ENCODE measurements at regions not wholly inside any gene's neighbourhood (a gene's known extent, or its start where the extent isn't known, plus 50 kb on each side); places are given as distances from the start of the nearest gene placed in this dataset.

DNA sequence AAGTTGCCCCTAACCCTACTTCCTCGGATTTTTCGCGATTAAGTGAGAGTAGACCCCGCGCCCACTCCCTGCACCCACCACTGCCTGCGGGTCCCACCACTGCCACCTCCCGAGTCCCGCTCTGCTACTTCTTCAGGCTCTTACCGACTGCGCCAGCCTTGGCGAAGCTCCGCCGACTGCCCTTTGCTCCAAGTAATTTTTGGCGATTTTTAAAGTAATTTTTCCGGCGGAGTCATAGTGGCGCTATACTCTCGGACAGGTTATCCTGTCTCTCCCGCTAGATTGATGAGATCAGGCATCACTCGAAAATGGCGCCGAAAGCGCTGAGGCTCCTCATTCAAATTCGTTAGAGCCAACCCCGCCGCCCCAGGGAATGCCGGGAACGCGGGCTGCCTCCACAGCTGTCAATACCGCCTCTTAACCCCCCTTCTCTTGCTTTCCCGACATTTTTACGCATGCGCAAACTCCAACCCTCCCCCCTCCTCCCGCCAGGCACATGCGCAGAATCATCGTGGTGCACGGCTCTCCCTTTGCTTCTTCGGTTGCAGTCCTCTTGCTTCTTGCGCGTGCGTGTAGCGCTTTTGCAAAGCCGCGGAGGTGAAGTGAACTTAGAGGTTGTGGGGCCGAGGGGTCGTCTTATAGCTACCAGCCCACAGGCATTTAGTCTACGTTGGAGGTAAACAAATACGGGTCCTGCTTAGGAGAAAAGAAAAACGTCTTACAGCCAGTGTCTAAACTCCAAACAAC lies 66.6 kb downstream of the KCNRG start:
- no peaks in the 10 kb centered on the region for H3K36me3 ChIP-seq (ENCODE audit: control insufficient read depth, insufficient read depth, low read length)
- peak overlapping the region; percentile 92 for H3K4me3 ChIP-seq (ENCODE audit: low read depth, low read length)
- peak; percentile 14 for TF ChIP-seq CTCF (IDR thresholded peaks at IDR 0.05; ENCODE audit: insufficient read depth, low read length, severe bottlenecking)
- FAIRE-seq (peak; percentile 92), DNase-seq (ENCODE audit: low read depth) (peak; percentile 97)
- no peaks in the 10 kb centered on the region for H3K27me3 ChIP-seq (ENCODE audit: control insufficient read depth, insufficient read depth, low read length)

DNA sequence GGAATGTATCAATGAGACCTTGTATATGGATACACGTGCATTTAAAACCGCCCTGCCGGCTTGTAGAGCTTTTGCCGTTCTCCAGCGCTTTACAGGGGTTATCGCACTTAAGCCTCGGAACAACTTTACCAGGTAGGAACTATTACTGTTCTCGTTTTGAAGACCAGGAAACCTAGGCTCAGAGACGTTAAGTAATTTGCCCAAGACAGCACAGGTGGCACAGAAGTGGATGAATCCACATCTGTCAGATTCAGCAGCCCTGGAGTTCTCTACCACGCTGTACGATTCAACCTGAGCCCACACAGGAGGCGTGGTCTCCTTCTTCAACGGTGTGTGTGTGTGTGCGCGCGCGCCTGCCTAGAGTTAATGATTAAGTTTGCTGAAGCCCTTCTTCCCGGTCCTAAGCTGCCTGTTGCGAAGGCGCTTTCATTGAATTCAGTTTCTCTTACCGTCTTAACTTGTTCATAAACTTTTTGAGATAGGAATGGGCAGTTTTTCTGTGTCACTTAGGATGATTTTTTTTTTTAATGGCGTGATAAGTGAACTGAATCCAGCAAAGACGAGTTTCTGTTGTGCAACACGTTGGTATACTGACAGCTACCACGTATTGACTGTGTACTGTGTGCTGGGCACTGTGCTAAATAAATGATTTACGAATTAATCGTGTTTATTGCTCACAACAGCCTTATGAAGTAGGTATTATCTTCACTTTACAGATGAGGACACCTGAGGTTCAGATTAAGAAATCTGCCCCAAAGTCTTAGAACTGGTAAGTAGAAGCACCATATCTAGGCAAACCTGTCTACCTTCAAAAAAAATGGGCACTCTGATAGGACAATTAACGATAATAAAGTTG lies 67.4 kb downstream of the KCNRG start:
- FAIRE-seq: peak; percentile 88
- peak overlapping the region; percentile 45 for H3K4me3 ChIP-seq (ENCODE audit: low read depth, low read length)
- TF ChIP-seq CTCF (IDR thresholded peaks at IDR 0.05; ENCODE audit: insufficient read depth, low read length, severe bottlenecking): no peak
- DNase-seq (ENCODE audit: low read depth): peak; percentile 85
- H3K36me3 ChIP-seq (ENCODE audit: control insufficient read depth, insufficient read depth, low read length): no peaks in the 10 kb centered on the region
- no peaks in the 10 kb centered on the region for H3K27me3 ChIP-seq (ENCODE audit: control insufficient read depth, insufficient read depth, low read length)

- FAIRE-seq: no peak
- Histone ChIP-seq H3K4me3 (ENCODE audit: low read depth, low read length) (no peak overlapping the region), H3K27me3 (ENCODE audit: control insufficient read depth, insufficient read depth, low read length) (no peaks in the 10 kb centered on the region), H3K36me3 (ENCODE audit: control insufficient read depth, insufficient read depth, low read length) (no peaks in the 10 kb centered on the region)
- TF ChIP-seq CTCF (IDR thresholded peaks at IDR 0.05; ENCODE audit: insufficient read depth, low read length, severe bottlenecking): peak; percentile 22
- peak; percentile 37 for DNase-seq (ENCODE audit: low read depth)
Measured at GRCh38 chr13:50085063-50085462, 69.8 kb downstream of the KCNRG start.

DNA sequence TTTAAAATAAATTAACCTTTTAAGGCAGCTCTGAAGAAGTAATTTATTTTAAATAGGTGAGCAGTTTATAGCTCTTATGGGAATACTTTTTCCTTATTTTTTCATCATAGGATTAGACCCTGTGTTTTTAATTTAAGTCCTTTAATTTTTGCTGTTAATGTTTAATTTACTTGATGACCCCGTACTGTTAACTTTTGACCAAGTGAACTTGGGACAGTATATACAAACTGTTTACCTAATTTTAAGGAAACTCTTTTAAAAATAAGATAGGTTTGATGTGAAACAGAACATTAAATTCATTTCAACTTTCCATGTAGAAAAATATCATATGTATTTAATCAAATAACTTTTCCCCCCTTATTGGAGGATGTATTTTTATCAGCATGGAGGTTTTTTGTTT lies 74.4 kb downstream of the KCNRG start:
- H3K4me3 ChIP-seq (ENCODE audit: low read depth, low read length): no peak overlapping the region
- no peaks in the 10 kb centered on the region for H3K36me3 ChIP-seq (ENCODE audit: control insufficient read depth, insufficient read depth, low read length)
- no peak for DNase-seq (ENCODE audit: low read depth)
- no peak for FAIRE-seq
- no peak for TF ChIP-seq CTCF (IDR thresholded peaks at IDR 0.05; ENCODE audit: insufficient read depth, low read length, severe bottlenecking)
- no peaks in the 10 kb centered on the region for H3K27me3 ChIP-seq (ENCODE audit: control insufficient read depth, insufficient read depth, low read length)

GRCh38 chr13:50090211-50090610 lies 75.0 kb downstream of the KCNRG start:
- no peaks in the 10 kb centered on the region for H3K36me3 ChIP-seq (ENCODE audit: control insufficient read depth, insufficient read depth, low read length)
- no peak overlapping the region for H3K4me3 ChIP-seq (ENCODE audit: low read depth, low read length)
- no peak for DNase-seq (ENCODE audit: low read depth)
- FAIRE-seq: no peak
- no peak for TF ChIP-seq CTCF (IDR thresholded peaks at IDR 0.05; ENCODE audit: insufficient read depth, low read length, severe bottlenecking)
- no peaks in the 10 kb centered on the region for H3K27me3 ChIP-seq (ENCODE audit: control insufficient read depth, insufficient read depth, low read length)

Data from bronchial epithelial cell (primary cell).